ENCODE measurements at regions not wholly inside any gene's neighbourhood (a gene's known extent, or its start where the extent isn't known, plus 50 kb on each side); places are given as distances from the start of the nearest gene placed in this dataset.
"Not testable (repeated sequence)": the region's sequence is repeated elsewhere in the genome, so short reads cannot be mapped to it uniquely, and the experiment has no call there.

GRCh38 chr17:13659051-13659450, 57.3 kb upstream of the HS3ST3A1 start:
- DNase-seq, result not testable (repeated sequence)

GRCh38 chr17:13665872-13666635, 64.3 kb upstream of the HS3ST3A1 start:
- no peak for DNase-seq

- no peak for DNase-seq
Measured at GRCh38 chr17:13671341-13671740, 69.6 kb upstream of the HS3ST3A1 start.

DNA sequence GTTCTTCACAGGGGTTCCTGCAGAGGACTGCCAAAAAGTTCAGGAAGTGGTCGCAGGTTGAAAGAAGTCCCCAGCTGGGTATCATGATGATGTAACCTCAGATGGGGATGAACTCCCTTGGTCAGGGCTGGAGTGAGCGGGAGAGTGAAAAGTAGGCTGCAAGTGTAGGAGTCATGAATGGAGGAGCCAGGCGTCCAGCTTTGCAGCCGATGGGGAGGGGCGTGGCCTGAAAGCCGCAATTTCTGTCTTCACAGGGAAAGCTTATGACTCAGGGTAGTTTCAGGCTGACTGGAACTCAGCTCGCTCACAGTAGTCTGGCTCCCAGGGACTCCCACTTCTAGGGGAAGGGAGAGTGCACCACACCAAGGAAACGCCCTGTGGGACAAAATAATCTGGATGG, 70.0 kb upstream of the HS3ST3A1 start:
- DNase-seq, result peak; percentile 16

GRCh38 chr17:13678361-13678760, 76.6 kb upstream of the HS3ST3A1 start:
- no peak for DNase-seq

- no peak for DNase-seq
Measured at GRCh38 chr17:13678841-13679240, 77.1 kb upstream of the HS3ST3A1 start.

DNA sequence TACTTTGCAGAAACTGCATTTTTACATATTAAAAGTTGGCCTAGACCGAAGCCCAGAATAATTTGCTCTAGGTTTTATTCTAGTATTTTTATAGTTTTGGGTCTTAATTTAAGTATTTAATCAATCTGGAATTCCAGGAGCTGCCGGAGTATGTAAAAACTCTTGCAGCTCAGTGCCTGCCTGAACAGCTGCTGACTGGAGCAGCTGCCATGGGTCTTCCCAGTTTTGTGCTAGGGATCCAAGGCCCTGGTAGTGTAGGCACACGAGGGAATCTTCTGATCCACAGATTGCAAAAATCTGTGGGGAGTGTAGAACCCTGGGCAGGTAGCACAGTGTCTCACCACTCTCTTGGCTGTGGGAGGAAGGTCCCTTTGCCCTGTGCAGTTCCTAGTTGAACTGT, 87.0 kb upstream of the HS3ST3A1 start:
- no peak for DNase-seq

GRCh38 chr17:13690806-13691205, 89.1 kb upstream of the HS3ST3A1 start:
- DNase-seq, result no peak

GRCh38 chr17:13694934-13695333, 93.2 kb upstream of the HS3ST3A1 start:
- no peak for DNase-seq

- peak; percentile 3 for DNase-seq
Measured at GRCh38 chr17:13698832-13699231, 97.1 kb upstream of the HS3ST3A1 start.

- DNase-seq, result no peak
Measured at GRCh38 chr17:13699261-13699660, 97.5 kb upstream of the HS3ST3A1 start.

GRCh38 chr17:13702266-13702665, 100.5 kb upstream of the HS3ST3A1 start:
- DNase-seq, result no peak

- no peak for DNase-seq
Measured at GRCh38 chr17:13704333-13704732, 102.6 kb upstream of the HS3ST3A1 start.

DNA sequence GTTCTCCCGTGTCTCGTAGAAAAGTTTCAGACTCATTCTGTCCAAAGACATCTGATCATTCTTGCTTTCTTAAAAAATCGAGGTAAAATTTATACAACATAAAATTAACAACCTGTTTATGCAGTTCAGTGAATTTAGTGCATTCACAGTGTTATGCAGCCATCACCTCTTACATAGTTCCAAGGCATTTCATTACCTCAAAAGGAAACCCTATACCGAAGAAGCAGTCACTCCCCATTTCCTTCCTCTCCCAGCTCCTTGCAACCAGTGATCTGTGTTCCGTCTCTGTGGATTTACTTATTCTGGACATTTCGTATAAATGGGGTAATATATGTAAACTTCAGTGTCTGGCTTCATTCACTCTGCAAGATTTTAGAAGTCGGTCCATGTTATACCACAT, 103.5 kb upstream of the HS3ST3A1 start:
- no peak for DNase-seq

DNA sequence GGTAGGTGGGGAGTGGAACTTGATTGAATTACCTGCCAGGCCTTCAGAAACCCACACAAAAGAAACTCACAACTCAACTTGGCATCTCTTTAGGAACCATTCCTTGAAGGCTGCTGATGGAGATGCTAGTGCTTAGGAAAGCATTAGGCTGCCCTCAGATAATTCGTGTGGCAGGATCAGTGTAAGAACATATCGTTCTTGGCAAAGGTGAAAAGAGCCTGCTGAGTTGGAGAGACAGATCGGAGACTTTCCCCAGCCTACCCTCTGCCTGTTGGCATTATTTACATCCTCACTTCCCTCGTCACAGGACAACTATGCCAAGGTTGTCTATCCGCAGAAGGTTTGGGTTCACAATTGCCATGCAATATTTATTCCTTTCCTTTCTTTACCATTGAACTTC, 120.0 kb upstream of the HS3ST3A1 start:
- no peak for DNase-seq

DNA sequence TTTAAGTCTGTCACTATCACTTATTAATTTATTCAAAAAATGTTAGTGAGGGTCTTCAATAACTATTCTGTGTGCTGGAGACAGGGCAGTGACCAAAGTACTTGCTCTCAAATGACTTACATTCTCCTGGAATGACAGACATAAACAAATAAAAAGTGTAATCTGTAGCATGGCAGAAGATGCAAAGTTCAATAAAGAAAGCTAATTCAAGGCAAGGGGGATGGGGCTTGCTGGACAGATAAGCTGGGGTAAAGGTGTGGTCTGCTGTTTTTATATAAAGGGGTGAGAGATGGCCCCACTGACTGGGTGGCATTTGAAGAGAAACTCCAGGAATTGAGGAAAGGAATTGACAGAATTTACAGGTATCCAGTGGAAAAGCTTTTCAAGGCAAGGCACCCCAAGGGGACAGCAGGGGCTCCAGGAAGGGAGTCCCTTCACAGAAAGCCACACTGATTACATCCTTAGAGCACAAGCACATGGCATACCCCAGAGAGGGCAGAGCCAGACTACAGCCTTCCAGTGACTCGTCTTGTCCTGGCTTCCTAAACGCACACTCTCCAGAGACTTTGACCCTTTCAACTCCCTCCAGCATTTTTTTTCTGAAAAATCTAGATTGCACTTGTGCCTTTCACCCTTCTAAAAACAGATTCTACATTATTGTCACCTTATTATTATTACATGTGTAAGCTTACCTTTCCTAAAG, 123.7 kb upstream of the HS3ST3A1 start:
- no peak for DNase-seq

DNA sequence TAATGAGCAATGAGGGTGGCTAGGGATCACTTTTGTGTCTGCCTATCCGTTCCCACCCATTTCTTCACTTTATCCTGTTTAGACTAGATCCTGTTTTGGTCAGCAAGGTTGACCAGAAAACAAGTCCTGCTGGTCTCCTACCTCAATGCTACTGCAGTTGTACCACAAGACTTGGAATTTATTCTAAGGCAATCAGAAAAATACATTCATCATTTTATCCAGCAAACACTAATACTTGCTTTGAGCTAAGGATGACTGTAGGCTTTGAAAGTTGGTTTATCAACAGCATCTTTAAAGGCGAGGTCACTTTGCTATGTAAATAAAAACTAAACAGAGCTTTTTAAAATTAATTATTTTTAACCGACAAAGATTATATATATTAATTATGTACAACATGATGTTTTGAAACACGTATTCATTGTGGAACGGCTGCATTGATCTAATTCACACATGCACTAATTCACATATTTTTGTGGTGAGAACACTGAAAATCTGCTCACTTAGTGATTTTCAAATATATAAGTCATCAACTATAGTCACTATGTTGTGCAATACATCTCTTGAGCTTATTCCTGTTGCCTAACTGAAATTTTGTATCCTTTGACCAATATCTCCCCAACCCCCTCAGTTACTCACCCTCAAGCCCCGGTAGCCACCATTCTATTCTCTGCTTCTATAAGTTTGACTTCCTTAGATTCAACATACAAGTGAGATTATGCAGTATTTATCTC, 125.9 kb upstream of the HS3ST3A1 start:
- no peak for DNase-seq

- no peak for DNase-seq
Measured at GRCh38 chr17:13728781-13729180, 127.1 kb upstream of the HS3ST3A1 start.

DNA sequence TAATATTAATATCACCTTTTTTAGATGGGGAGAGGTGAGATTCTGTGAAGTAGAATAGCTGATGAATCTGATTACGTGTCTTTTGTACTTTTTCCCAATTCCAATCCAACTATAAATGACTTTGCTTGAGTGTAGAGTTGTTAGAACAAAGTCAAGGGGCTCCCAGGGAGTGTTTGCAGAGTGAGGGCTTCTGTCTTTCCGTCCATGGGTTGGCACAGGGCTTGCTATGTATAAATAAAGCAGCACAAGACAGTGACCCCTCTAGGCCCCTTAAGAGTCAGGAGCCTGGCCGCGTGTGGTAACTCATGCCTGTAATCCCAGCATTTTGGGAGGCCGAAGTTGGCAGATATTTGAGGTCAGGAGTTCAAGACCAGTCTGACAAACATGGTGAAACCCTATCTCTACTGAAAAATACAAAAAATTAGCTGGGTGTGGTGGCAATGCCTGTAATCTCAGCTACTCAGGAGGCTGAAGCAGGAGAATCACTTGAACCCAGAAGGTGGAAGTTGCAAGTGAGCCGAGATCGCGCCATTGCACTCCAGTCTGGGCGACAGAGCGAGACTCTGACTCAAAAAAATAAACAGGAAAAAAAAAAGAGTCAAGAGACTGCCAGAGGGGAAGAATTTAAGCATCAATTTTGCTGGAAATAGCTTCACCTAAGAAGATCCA, 127.9 kb upstream of the HS3ST3A1 start:
- DNase-seq, result no peak

DNA sequence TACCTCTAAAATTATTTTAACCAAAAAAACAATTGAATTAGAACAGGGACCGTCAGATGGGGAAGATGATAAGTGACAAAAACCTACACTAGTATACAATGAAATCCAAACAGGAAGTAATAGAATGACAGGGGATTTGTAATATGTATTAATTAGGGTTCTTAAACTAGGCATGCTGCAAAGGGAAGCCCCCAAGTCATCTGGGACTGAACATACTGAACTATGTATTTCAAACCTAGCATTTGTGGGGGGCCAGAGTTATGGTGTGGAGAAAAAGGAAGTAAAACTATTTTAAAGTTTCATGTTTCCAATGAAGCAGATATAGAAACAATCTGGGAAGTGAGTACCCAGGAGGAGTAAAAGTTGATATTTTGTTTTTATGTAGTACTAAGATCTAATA, 133.2 kb upstream of the HS3ST3A1 start:
- DNase-seq, result no peak

- DNase-seq, result no peak
Measured at GRCh38 chr17:13735444-13735843, 133.7 kb upstream of the HS3ST3A1 start.

- DNase-seq, result no peak
Measured at GRCh38 chr17:13735861-13736260, 134.1 kb upstream of the HS3ST3A1 start.

- no peak for DNase-seq
Measured at GRCh38 chr17:13736916-13737315, 135.2 kb upstream of the HS3ST3A1 start.
